Heart left ventricle (tissue), 16 donors: ENCODE measurements at regions not wholly inside any gene's neighbourhood (a gene's known extent, or its start where the extent isn't known, plus 50 kb on each side); places are given as distances from the start of the nearest gene placed in this dataset.

Experiments used
- ATAC-seq, 4 donors: fragments of 200-7000 bp; cut with Tn5 transposase; one replicate each; pipeline ENCODE4 v1.9.1; 2020 to 2022; ENCODE audit warnings: moderate library complexity in 4 of 4, mild to moderate bottlenecking in 3 of 4, moderate number of reproducible peaks in 1 of 4
- DNase-seq, 5 donors: peaks; one replicate each; pipeline ENCODE4 v3.0.0-alpha.2; 2020
- H3K27ac ChIP-seq, 12 donors: fragments of 200-600 bp; sonication (generic) in 4 of 12; one replicate each; pipeline versions ENCODE4 v1.5.0 to v1.8.0; 2016 to 2022; ENCODE audit warnings: mild to moderate bottlenecking in 2 of 12
- H3K27me3 ChIP-seq, 9 donors: fragments of 200-600 bp; sonication (generic) in 2 of 9; one replicate each; pipeline versions ENCODE4 v1.5.1 to v1.8.0; 2016 to 2022; ENCODE audit warnings: mild to moderate bottlenecking in 3 of 9
- H3K36me3 ChIP-seq, 9 donors: fragments of 200-600 bp; sonication (generic) in 2 of 9; one replicate each; pipeline versions ENCODE4 v1.5.0 to v1.8.0; 2018 to 2022; ENCODE audit warnings: mild to moderate bottlenecking in 2 of 9
- H3K4me1 ChIP-seq, 12 donors: fragments of 200-600 bp; sonication (generic) in 4 of 12; one replicate each; pipeline versions ENCODE4 v1.5.0 to v1.8.0; 2016 to 2022; ENCODE audit warnings: mild to moderate bottlenecking in 3 of 12
- H3K4me3 ChIP-seq, 12 donors: fragments of 200-600 bp; sonication (generic) in 4 of 12; one replicate each; pipeline versions ENCODE4 v1.5.0 to v1.8.0; 2017 to 2022; ENCODE audit warnings: mild to moderate bottlenecking in 9 of 12, moderate library complexity in 4 of 12
- H3K9me3 ChIP-seq, 12 donors: fragments of 200-600 bp; sonication (generic) in 4 of 12; one replicate each; pipeline versions ENCODE4 v1.5.0 to v1.8.0; 2016 to 2022; ENCODE audit warnings: mild to moderate bottlenecking in 1 of 12
- POLR2A ChIP-seq, 2 donors: fragments of 450-650 bp; IDR thresholded peaks; one replicate each; pipeline ENCODE4 v1.6.1; 2017; ENCODE audit warnings: antibody characterized with exemption in 2 of 2, mild to moderate bottlenecking in 2 of 2, moderate library complexity in 2 of 2
- WGBS, 4 donors: extraction: QIAGEN DNeasy Blood & Tissue Kit in 2 of 4; methylation state at CpG; one replicate each; pipeline versions ENCODE4 v1.1.5 to v1.1.7; 2013 to 2018; 5-methylcytosine and 5-hydroxymethylcytosine counted together
- intact Hi-C, 10 donors: fragments of 100-400 bp; cut with DNase I; formaldehyde crosslinking; loops; one replicate each; pipeline versions ENCODE4 v1.11.1 to v1.14.2; 2022
- TF ChIP-seq, protein P1 (sequence below), 12 donors: fragments of 200-600 bp; sonication (generic) in 4 of 12; IDR thresholded peaks; one replicate each; pipeline versions ENCODE4 v1.5.0 to v1.8.0; 2018 to 2022; ENCODE audit warnings: antibody characterized with exemption in 12 of 12, mild to moderate bottlenecking in 5 of 12
- donor health status: ischemic (EF 13 %, LVEDD 7.1; RV severe dilation, severe dysfunction).
- donor health status: healthy with polysubstance abuse.
- donor health status: DM: no; HTN: yes; CAD: no.
- donor health status: DM: no; HTN: no; CAD: no.
- donor health status: ischemic (EF 25% LVEDD 6.9; RV normal size, moderate dysfunction).
- donor health status: ischemic (EF 25% LVEDD 5.7; RV mildly dilated, moderate dysfunction).
- donor health status: healthy.
- donor health status: DM: yes; HTN: yes; CAD: no.
- donor health status: ischemic (EF 35%, LVEDD 5.7; RV mildly dilated, moderate dysfunction).
- donor health status: nonischemic (EF 11% LVEDD 7.7; RV severe dilation, severe dysfunction).
- donor health status: DM: yes; HTN: yes; CAD: no.
- donor health status: PGD.
- donor health status: ischemic (EF 29% LVEDD 5.4; RV normal size, mild dysfunction).
- donor health status: nonischemic (EF 23%, LVEDD 6.1; RV moderate dilation, normal function).

DNA sequence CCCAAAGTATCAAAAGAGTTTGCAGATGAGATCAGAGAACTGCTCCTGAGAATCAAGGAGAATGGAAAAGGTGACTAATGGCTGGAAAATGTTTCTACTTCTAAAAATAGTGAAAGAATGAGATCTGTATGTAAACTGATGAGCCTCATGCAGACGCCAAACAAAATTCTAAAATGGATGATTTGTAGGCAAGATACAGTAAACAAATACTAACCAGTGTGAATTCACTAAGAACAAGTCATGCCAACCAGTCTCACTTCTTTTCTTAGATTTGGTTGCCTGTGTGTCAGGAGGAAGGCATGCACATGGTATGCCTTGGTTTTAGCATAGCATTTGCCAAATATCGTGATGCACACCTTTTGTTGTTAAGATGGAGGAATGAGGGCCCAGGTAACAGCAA, 94.9 kb upstream of the PIK3CG start:
- intact Hi-C loops, result no loop called here
- DNase-seq (no peak), ATAC-seq (no peak)
- TF ChIP-seq, protein P1, sequence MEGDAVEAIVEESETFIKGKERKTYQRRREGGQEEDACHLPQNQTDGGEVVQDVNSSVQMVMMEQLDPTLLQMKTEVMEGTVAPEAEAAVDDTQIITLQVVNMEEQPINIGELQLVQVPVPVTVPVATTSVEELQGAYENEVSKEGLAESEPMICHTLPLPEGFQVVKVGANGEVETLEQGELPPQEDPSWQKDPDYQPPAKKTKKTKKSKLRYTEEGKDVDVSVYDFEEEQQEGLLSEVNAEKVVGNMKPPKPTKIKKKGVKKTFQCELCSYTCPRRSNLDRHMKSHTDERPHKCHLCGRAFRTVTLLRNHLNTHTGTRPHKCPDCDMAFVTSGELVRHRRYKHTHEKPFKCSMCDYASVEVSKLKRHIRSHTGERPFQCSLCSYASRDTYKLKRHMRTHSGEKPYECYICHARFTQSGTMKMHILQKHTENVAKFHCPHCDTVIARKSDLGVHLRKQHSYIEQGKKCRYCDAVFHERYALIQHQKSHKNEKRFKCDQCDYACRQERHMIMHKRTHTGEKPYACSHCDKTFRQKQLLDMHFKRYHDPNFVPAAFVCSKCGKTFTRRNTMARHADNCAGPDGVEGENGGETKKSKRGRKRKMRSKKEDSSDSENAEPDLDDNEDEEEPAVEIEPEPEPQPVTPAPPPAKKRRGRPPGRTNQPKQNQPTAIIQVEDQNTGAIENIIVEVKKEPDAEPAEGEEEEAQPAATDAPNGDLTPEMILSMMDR (IDR thresholded peaks at IDR 0.05), result no peak
- no peak for TF ChIP-seq POLR2A (IDR thresholded peaks at IDR 0.05)
- no peak overlapping the region for H3K4me3 ChIP-seq
- 63 to 71% (median 70%) methylated on average over 2 of the region's 2 CpGs for WGBS, 4 donors
- H3K9me3 ChIP-seq, result no peaks in the 10 kb centered on the region
- no peaks in the 10 kb centered on the region for H3K36me3 ChIP-seq
- peaks cover 0 to 21% (median 0%) of the 10 kb centered on the region in 12 donors for H3K4me1 ChIP-seq
- no peaks in the 10 kb centered on the region for H3K27me3 ChIP-seq
- H3K27ac ChIP-seq, result no peak overlapping the region

DNA sequence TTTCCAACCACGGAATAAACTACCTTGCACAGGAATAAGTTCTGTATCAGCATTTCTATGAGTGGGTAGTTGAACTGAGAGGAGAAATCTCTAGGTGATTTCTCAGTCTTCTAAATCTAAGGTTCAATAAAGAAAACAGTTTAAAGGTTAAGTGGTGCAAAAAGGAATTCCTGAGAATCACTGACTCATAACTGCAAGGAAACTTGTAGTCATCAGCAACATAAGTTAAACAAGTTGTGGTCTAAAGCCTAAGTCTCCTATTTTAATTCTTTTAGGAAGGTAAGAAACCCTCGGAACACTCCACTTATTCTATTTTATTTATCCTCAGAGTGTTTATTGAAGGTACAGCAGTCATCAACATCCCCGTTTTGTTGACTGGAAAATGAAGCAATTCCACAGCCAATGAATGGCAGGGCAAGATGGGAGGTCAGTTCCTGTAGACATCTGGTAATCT, 92.4 kb upstream of the PIK3CG start:
- intact Hi-C loops, result no loop called here

DNA sequence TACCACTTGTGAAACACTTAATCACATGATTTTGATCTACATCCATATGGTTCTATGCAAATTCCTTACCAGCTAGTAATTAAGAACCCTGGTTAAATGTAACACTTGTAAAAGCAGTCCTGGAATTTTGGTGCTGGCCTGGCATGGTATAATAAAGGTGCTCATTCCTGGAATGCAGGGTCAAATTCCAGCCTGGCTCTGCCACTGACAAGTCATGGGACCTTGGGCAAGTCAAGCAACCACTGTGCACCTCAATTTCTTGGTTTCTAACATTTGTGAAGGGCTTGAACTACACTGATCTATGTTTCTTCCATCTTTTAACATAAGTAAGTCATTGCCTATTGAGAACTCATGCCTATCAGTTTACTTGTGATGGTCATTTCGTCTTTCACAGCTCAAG, 91.9 kb upstream of the PIK3CG start:
- no peak for DNase-seq
- 84 to 92% (median 85%) methylated on average over 1 of the region's 1 CpG for WGBS, 4 donors
- ATAC-seq, result no peak
- peaks cover 0 to 9% (median 0%) of the 10 kb centered on the region in 12 donors for H3K4me1 ChIP-seq
- no peak for TF ChIP-seq POLR2A (IDR thresholded peaks at IDR 0.05)
- TF ChIP-seq, protein P1 (IDR thresholded peaks at IDR 0.05), result no peak
- intact Hi-C loops, result no loop called here
- H3K9me3 ChIP-seq, result no peaks in the 10 kb centered on the region
- no peaks in the 10 kb centered on the region for H3K36me3 ChIP-seq
- H3K27me3 ChIP-seq, result no peaks in the 10 kb centered on the region
- no peak overlapping the region for H3K27ac ChIP-seq
- no peak overlapping the region for H3K4me3 ChIP-seq

More for the DNA sequence above, 92.4 kb upstream of the PIK3CG start:
- H3K27me3 ChIP-seq, result no peaks in the 10 kb centered on the region
- no peak overlapping the region for H3K27ac ChIP-seq
- 83 to 93% (median 87%) methylated on average over 3 of the region's 3 CpGs for WGBS, 4 donors
- H3K9me3 ChIP-seq, result no peaks in the 10 kb centered on the region
- TF ChIP-seq, protein P1 (IDR thresholded peaks at IDR 0.05), result no peak
- no peak for TF ChIP-seq POLR2A (IDR thresholded peaks at IDR 0.05)
- ATAC-seq, result no peak
- DNase-seq, result no peak
- H3K4me3 ChIP-seq, result no peak overlapping the region
- H3K36me3 ChIP-seq, result no peaks in the 10 kb centered on the region
- peaks cover 0 to 14% (median 0%) of the 10 kb centered on the region in 12 donors for H3K4me1 ChIP-seq

DNA sequence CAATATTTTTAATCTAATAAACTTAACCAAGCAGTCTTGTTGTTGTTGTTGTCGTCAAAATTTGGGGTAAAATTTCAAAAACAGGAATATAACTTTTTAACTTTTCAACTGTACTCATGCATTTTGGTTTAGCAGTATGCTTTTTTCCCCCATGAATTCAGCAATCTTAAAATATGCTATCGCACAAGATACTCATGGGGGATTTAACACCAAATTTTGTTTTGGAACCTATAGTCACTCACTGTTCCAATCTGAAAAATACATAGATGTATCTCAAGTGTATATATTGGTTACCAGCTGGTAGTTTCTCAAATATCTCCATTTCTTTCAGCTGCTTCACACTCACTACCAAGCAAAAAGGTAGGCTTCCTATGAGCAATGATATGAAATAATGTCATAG, 91.4 kb upstream of the PIK3CG start:
- Histone ChIP-seq H3K9me3 (no peaks in the 10 kb centered on the region), H3K4me1 (peaks cover 0 to 4% (median 0%) of the 10 kb centered on the region in 12 donors), H3K27me3 (no peaks in the 10 kb centered on the region), H3K27ac (no peak overlapping the region), H3K36me3 (no peaks in the 10 kb centered on the region), H3K4me3 (no peak overlapping the region)
- 94 to 95% (median 95%) methylated on average over 2 of the region's 2 CpGs for WGBS, 4 donors
- intact Hi-C loops, result no loop called here
- no peak for DNase-seq
- ATAC-seq, result no peak
- TF ChIP-seq POLR2A (IDR thresholded peaks at IDR 0.05), result no peak
- TF ChIP-seq, protein P1 (IDR thresholded peaks at IDR 0.05), result no peak
